GM18520 (cell line): ENCODE measurements at regions not wholly inside any gene's neighbourhood (a gene's known extent, or its start where the extent isn't known, plus 50 kb on each side); places are given as distances from the start of the nearest gene placed in this dataset.
"Not testable (repeated sequence)": the region's sequence is repeated elsewhere in the genome, so short reads cannot be mapped to it uniquely, and the experiment has no call there.

ENCODE experiments used
- ATAC-seq: cut with Tn5 transposase; IDR thresholded peaks from one replicate; pipeline ENCODE4 v1.9.1; 2021; ENCODE audit not compliant: unreplicated experiment

DNA sequence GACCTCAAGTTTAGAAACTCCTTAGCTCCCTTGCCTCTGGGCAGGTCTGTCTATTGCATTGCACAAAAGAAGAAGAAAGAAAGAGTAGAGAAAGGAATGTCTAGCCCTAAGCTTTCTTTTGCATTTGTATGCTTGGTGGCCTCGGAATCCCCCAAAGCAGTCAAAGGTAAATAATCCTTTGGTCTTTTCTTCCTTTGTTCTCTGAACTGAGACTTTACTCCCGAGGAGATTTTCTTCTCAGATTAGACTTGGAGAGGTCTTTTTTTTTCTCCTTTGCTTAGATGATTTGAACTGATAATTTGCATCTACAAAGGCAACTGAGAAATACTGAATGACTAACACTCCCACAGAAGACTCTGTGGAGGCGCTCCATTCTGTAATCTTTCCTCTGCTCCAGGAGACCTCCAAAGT lies 93.2 kb downstream of the AKR1D1 start:
- no peak for ATAC-seq

DNA sequence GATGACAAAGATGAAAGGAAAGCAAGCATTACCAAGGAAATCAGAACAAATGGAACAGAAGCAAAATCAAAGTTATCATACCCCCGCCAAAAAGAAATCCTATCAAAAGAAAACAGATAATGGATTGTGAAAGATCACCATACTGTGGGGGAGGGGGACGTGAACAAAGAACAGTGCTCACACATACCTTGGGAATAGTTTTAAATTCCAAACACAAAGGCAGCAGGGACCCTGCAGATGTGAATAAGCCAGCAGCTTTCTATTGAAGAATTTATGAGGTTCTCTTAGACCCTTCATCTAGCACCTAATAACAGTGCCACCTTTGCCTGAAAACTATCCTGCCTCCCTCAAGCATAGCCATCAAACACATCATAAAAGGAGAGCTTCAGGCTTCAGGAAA lies 94.0 kb downstream of the AKR1D1 start:
- no peak for ATAC-seq

DNA sequence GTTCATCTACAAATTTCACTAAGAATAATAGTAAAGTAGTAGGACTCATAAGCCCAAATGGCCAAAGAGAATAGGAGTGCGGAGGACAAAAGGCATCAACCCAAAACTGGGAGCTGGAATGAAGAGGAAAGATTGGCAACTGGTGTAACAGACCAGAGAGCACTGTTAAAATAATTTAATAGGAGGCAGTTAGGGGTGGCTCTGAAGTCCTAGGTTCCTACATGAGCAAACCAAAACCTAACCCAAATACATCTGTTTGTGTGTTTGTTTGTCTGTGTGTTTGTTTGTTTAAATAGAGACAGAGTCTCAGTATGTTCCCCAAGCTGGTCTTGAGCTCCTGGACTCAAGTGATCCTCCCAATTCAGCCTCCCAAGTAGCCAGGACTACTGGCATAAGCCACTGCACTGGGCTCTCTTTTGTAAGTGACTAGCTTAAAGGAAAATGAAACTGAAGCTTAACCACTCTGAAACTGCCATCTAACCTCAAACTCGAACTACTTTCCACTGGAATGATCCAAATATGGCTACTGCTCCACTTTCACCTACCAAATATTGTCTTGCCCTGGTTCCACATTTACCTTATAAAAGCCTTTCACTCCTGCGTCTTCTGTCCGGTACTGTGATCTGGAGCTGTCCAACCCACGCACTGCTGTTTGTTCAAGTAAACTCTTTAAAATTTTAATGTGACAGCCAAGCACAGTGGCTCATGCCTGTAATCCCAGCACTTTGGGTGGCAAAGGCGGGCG lies 94.9 kb downstream of the AKR1D1 start:
- peak; percentile 88 for ATAC-seq

DNA sequence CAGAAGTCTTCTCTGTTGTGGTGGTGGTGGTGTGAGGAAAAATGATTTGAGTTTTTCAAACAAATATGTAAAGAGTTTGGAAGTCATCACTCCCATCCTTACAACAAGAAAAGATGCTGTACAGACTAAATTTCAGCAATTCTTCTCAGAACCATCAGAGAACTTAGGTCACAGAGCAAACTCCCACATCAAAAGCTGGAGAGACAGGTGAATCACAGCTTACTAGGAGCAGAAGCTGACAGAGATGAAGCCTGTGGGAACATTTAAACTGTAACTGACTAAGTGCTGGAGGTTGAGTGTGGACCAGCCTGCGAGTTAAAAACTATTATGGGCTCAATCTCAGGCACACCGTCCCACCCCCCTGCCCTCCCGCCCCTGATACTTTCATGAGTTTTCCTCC lies 97.3 kb downstream of the AKR1D1 start:
- no peak for ATAC-seq

DNA sequence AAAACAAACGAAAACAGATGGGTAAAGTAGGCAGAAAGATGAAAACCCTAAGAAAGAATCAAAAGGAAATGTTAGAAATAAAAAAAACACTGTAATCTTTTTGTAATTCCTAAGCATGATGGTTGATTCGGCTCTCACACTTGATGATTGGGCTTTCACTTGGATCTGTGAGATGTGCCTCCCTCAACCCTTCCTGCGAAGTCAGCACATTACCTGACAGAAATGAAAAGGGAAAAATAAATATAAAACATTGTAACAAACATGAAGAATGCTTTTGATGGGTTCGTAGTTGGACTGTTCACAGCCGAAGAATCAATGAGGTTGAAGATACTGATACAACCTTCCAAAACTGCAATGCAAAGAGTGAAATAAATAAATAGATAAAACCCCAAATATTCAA lies 99.8 kb downstream of the AKR1D1 start:
- ATAC-seq: no peak

DNA sequence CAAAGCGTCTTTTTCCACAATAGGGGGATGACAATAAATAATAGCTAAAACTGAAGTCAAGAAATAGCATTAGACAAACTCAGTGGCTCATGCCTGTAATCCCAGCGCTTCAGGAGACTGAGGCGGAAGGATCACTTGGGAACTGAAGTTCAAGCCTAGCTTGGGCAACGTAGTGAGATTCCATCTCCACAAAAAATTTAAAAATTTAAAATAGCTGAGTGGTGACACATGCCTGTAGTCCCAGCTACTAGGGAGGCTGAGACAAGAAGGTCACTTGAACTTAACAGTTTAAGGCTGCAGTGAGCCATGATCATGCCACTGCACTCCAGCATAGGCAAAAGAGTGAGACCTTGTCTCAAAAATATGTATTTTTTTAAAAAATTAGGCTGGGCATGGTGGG lies 107.9 kb downstream of the AKR1D1 start:
- ATAC-seq: no peak

DNA sequence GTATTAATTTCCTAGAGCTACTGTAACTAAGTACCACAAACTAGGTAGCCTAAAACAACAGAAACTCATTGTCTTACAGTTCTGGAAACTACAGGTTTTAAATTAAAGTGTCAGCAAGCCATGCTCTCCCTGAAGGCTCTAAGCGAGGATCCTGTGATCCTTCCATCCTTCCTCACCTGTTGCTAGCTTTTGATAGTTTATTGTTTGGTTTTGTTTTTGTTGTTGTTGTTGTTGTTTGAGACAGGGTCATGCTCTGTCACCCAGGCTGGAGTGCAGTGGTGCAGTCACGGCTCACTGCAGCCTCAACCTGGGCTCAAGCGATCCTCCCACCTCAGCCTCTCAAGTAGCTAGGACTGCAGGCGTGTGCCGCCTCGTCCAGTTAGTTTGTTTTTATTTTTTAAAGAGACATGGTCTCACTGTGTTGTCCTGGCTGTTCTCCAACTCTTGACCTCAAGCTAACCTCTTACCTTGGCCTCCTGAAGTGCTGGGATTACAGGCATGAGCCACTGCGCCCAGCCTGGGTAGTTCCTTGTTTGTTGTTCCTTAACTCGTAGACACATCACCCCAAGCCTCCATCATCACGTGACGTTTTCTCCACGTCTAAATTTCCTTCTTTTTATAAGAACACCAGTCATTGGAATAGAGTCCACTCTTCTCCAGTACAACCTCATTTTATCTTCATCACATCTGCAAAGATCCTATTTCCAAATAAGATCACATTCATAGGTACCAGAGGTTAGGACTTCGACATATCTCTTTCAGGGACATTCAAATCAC lies 109.1 kb downstream of the AKR1D1 start:
- no peak for ATAC-seq

DNA sequence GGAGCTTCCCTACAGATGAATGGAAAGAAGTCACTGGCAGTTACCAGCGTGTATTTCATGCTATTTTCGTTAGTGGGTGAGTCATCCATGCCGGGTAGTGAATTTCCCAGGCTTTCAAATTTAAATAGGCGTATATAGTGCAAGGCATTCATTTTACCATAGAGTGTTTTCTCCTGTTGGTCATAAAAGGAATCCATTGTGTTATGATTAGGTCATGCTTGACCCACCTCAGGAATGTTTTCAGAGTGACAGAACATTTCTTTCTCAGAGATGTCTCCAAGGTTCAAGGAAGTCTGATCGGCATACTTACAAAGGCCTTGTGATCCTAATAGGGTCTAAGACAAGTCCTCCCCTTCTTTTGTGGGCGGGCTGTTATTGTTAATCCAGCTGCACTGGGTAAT lies 110.7 kb downstream of the AKR1D1 start:
- ATAC-seq: no peak

DNA sequence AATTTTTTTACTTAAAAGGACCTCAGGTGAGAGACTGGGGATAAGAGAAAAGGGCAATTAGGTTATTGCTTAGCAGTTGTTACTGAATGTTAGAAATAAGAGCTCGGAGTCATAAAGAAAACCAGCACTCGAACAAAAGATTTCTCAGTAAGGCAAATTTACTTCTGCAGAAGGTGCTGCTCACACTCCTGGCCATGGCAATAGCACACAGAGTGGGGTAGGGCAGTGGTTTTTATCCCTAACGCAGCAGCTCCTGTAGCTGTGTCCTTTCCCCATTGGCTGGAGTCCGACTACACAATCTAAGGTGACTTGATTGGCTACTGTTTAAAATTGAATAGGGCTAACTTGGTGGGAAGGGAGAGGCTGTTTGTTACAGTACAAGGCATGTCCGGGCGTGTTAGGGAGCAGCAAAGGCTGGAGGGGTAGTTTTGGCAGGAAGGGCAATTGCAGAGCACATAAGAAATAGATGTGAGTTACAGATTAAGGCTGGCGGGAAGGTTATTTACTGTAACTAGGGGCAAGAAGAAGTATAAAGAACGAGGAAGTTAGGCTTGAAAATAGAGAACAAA lies 112.1 kb downstream of the AKR1D1 start:
- ATAC-seq: no peak

DNA sequence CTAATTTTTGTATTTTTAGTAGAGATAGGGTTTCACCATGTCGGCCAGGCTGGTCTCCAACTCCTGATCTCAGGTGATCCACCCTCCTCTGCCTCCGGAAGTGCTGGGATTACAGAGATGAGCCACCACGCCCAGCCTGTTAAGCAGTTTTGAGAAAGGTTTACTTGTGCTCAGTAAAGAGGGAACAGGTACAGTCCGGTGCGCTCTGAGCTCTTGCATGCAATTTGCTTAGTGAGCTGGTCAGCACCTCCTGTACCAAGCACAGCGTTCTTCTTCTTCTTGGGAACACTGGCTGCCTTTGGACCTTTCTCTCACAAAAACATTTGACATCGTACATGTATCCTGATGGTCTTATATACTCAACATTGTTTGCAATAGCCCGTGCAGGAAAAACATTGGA lies 118.3 kb downstream of the AKR1D1 start:
- ATAC-seq: no peak

DNA sequence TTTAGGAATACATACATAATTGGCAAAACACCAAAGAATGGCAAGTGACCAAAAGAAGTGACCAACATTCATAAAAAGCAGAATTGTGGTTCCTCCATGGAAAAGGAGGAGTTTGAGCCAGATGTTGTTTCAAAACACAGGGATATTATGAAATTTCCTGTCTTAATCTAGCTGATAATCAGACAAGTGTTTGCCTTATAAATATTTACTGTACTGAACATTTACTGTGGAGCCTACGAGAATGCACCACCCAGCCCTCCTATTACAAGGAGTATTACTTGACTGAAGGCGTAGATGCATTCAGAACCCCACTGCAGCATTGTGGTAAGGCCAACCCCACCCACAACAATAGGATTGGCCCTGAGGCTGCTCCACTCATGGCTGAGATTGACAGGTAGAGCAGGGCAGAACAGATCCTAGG lies 118.9 kb downstream of the AKR1D1 start:
- ATAC-seq: no peak

DNA sequence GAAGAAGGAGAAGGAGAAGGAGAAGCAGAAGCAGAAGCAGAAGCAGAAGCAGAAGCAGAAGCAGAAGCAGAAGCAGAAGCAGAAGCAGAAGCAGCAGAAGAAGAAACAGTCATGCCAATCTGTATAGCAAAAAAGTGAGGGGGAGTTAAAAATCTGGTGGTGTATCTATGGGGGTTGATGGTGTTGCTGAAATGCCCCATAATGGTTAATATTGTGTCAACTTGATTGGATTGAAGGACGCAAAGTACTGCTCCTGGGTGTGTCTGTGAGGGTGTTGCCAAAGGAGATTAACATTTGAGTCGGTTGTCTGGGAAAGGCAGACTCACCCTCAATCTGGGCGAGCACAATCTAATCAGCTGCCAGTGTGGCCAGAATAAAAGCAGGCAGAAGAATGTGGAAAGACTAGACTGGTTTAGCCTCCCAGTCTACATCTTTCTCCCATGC lies 120.3 kb downstream of the AKR1D1 start:
- ATAC-seq: not testable (repeated sequence)

DNA sequence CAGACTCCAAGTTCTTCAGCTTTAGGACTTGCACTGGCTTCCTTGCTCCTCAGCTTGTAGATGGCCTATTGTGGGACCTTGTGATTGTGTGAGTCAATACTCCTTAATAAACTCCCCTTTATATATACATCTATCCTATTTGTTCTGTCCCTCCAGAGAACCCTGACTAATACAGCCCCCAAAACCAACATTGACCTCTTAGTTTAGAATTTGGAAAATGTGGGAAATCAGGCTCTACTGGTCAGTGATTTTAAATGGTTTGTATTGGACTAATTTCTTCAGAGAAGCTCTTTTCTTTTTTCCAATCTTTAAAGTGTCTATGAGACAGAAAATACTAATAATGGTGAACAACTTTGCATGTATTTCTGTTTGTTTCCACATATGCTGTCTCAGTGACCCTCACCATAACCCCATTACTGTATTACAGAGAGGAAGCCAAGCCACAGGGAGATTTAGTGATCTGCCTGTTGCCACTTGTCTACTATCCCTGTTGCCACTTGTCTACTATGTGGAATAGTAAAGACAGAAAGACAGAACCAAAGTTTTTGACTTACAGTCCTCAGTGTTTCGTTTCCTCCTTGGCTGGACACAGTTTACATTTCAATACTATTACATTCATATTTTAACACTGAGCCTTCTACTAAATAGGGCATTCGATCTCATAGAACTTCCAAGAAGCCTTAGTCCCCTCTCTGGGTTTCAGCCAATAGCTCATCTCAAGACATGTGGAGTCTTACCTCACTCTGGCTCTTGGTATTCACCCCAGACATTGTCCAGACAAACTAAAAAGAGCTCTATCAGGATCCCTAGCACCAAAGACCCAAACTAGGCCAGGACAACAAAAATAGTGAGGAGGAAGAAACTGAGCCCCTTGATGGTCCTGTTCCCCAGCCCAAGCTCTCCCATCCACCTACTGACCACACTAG lies 121.0 kb downstream of the AKR1D1 start:
- no peak for ATAC-seq

DNA sequence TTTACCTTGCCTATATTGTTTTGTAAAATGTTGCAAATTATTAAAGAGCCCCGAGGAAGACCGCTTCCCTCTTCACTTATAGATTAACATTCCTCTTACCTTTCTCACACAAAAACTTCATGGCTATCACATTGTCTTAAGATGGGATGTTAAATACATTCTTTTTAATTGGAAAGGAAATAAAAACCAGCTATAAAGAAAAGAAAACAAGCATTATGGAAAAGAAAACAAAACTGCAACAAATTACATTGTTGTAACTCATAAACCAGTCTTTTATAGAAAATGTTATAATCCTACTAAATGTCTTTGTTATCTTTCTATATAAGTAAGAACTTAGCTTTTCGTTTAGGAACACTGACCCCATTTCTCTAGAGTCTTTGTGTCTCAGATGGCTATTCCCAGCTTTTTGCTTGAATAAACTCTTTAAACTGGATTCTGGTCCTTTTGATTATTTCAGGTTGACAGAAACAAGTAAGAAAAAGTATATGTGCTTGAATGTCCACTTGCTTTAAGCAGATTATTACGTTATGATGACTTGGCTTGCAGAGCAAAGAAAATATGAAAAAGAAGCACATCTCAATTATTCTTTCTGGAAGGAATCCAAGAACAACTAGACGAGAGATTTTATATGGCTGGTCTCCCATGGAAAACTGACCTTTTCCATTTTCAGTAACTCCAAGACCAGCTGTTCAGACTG lies 128.2 kb downstream of the AKR1D1 start:
- ATAC-seq: no peak

DNA sequence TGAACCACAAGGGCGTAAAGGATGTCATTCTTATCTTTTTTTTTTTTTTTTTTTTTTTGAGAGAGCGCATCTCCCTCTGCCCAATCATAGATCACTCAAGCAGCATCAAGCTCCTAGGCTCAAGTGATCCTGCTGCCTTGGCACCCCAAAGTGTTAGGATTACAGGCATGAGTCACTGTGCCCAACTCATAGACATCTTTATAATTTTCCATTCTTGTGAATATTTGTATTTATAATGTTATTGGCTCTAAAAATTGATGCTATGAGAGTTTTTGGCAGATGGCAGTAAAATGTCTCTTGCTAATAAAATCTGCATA lies 128.7 kb downstream of the AKR1D1 start:
- no peak for ATAC-seq

DNA sequence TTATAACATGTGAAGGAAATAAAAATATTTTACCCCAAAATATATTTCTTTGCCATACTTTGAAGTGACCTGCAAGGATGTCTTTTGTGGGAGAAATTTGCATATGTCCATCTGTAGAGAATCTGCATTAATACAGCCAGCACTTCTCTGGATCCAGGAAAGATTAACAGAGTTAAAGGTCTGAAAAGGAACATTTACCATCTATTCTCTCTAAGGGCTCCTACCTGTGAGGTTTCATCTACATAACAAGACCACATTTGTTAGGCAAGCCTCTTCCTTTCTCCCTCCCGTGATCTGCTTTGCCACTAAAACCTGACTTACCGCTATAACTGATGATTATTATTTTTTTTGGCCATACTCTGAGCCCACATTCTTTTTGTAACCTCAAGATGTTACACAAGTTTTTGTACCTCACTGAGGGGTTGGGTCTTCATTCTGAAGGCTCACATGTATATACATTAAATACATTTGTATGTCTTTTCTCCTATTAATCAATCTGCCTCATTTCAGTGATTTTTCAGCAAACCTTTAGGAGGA lies 129.4 kb downstream of the AKR1D1 start:
- no peak for ATAC-seq

DNA sequence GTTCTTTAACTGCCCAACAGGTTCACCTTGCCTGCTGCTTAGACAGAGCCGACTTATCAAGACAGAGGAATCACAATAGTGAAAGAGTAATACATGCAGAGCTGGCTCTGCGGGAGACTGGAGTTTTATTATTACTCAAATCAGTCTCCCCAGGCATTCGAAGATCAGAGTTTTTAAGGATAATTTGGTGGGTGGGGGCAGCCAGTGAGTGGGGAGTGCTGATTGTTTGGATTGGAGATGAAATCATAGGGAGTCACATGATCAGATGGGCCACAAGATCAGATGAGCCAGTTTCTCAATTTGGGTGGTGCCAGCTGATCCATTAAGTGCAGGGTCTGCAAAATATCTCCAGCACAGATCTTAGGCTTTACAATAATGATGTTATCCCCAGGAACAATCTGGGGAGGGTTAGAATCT lies 131.3 kb downstream of the AKR1D1 start:
- ATAC-seq: no peak

DNA sequence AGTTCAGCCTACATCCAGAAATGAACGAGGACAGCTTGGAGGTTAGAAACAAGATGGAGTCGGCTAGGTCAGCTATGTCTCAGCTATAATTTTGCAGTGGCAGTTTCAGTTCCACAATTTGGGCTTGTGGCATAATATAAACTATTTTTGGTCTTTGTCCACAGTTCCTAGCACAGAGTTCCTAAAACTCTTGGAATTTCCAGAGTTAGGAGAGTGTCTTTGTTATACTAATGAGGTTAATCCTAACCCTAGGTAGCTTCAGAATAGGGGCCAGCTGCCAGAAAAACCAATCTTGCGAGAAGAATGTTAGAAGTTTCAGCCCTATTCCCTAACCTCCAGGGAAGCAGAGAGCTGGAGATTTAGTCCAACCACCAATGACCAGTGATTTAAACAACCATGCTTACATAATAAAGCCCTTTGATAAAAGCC lies 131.9 kb downstream of the AKR1D1 start:
- ATAC-seq: no peak

DNA sequence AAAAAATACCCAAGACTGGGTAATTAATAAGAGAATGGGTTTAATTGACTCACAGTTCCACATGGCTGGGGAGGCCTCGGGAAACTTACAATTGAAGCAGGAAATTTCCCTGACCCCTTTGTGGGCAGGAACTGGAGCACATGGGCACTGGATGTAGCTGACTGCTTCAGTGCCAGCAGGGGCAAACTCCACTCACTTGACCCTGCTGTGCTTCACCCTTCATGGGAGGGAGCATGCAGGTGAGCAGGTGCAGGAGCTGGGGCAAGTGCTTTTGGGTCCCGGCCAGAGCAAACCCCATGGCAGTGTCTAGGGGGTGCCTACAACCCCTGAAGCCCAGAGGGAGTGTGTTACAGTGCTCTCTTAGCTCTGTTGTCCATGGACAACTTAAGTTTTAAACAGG lies 132.6 kb downstream of the AKR1D1 start:
- no peak for ATAC-seq

DNA sequence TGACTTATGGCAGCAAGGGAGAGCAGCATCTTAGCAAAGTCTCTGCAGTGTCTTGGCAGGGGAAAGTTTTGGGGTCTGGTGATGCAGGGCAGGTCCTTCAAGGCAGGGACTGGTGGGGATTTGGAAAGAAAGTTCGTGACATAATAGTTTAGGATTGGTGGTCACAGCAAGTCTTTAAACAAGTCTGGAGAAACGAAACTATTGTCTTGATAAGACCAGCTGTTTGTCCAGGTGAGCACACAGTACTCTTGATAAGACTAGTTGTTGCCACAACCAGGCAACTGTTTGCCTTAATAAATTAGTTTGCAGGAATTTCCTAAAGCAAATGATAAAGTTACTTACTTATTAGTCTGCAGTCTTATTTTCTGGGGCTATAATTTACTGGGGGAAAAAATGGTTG lies 136.1 kb downstream of the AKR1D1 start:
- ATAC-seq: no peak
